ENCODE measurements at regions not wholly inside any gene's neighbourhood (a gene's known extent, or its start where the extent isn't known, plus 50 kb on each side); places are given as distances from the start of the nearest gene placed in this dataset.

DNA sequence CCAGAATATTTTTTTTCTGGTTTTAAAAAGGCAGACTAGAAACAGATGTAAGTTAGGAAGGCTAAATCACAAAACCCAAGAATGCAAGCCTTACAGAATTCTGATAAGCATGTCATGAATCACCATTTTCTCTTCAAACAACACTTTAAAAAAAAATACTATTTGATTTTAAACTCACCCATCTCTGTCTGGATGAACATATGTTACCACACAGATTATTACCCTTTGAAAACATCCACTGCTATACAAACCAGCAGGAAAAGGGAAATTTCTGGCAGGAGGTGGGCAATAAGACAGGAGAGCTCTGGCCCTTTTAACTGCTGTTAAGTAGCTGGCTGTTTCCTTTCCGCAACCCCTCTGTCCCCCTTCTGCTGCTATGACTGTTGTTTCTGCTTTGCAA lies 317.7 kb upstream of the NOCT start:
- peak; percentile 84 for DNase-seq

More for the DNA sequence above, 317.7 kb upstream of the NOCT start:
- TF ChIP-seq NFE2L2 (IDR thresholded peaks at IDR 0.05; ENCODE audit: low read depth, low read length) (no peak), MAZ (IDR thresholded peaks at IDR 0.05; ENCODE audit: borderline replicate concordance, low read depth, low read length) (no peak), CEBPB (IDR thresholded peaks at IDR 0.05; ENCODE audit: low read depth, low read length) (no peak), MAFK (IDR thresholded peaks at IDR 0.05; ENCODE audit: low read depth, low read length) (no peak; the same call in 1 of the 2 replicates), FOS (IDR thresholded peaks at IDR 0.05; ENCODE audit: low read depth, low read length) (0 out of 2 replicates have a peak, but pooled peaks have one; percentile 31)
- ATAC-seq (ENCODE audit: low read depth): peak; percentile 62
- Histone ChIP-seq H3K14ac (replicated peaks; ENCODE audit: low read depth, low read length) (peak overlapping the region; percentile 81), H3K56ac (ENCODE audit: extremely low read depth, insufficient read depth, low read length) (peak overlapping the region; percentile 60), H3K9me3 (ENCODE audit: control insufficient read depth, insufficient read depth, low read length) (no peaks in the 10 kb centered on the region), H3K18ac (ENCODE audit: low read depth, low read length) (peak overlapping the region; percentile 97), H3K9ac (ENCODE audit: low read depth, low read length) (peak overlapping the region; percentile 62; the same call in 1 of the 2 replicates), H3K4me2 (ENCODE audit: low read depth, low read length) (peak overlapping the region; percentile 68), H3K79me1 (ENCODE audit: low read depth in 1 of 2, low read length in 2 of 2) (no peaks in the 10 kb centered on the region), H3K9me1 (ENCODE audit: insufficient read depth, low read length) (0 out of 2 replicates have a peak, but pooled peaks cover 5% of the 10 kb centered on the region), H4K91ac (ENCODE audit: insufficient read depth, low read depth, low read length) (peak overlapping the region; percentile 95), H2AK5ac (ENCODE audit: low read depth, low read length) (peak overlapping the region; percentile 89; the same call in 1 of the 2 replicates), H2BK15ac (ENCODE audit: low read depth, low read length) (peak overlapping the region; percentile 94; the same call in 2 of the 3 replicates), H3K4ac (ENCODE audit: low read depth, low read length) (peak overlapping the region; percentile 93), H2BK5ac (ENCODE audit: low read depth, low read length, poor library complexity, severe bottlenecking) (peak overlapping the region; percentile 95), H4K20me1 (ENCODE audit: insufficient read depth, low read length) (no peaks in the 10 kb centered on the region), H3K36me3 (ENCODE audit: control insufficient read depth, insufficient read depth, low read length) (no peaks in the 10 kb centered on the region), H3K27me3 (ENCODE audit: control insufficient read depth, insufficient read depth, low read length) (no peaks in the 10 kb centered on the region), H3K23ac (ENCODE audit: low read depth, low read length) (peak overlapping the region; percentile 50; the same call in 1 of the 2 replicates), H2BK20ac (ENCODE audit: low read depth, low read length) (peak overlapping the region; percentile 96), H3K4me3 (ENCODE audit: insufficient read depth, low read depth, low read length) (no peak overlapping the region), H3K27ac (ENCODE audit: insufficient read depth, low read length) (peak overlapping the region; percentile 100), H2AFZ (replicated peaks; ENCODE audit: low read length, poor library complexity) (no peak overlapping the region), H2BK120ac (ENCODE audit: low read depth, low read length) (peak overlapping the region; percentile 94), H4K5ac (ENCODE audit: low read depth, low read length) (peak overlapping the region; percentile 98), H3K4me1 (ENCODE audit: control insufficient read depth, insufficient read depth, low read length) (peaks cover 24% of the 10 kb centered on the region), H4K8ac (ENCODE audit: low read depth in 2 of 2, low read length in 2 of 2) (peak overlapping the region; percentile 68 to 92), H2AK9ac (replicated peaks; ENCODE audit: low read depth, low read length, poor library complexity) (no peak overlapping the region)
- dilution Hi-C loops (cut with HindIII; ENCODE audit: low sequenced_read_pairs, unreplicated experiment): no loop called here
- ChIA-PET POLR2A (ENCODE audit: unreplicated experiment) (no interaction called here), CTCF (interaction anchor here (0.6 kb wide), 1 partner anchor 454 kb away, joined by 3 read pairs; no protein-coding TSS in a partner anchor)
- intact Hi-C loops (cut with micrococcal nuclease): loop anchor here (5.0 kb wide), 1 partner anchor 44 kb away; no protein-coding TSS in a partner anchor
- no TSS peak for BruUV-seq (replicated peaks)
- WGBS, 2 experiments (ENCODE audit: extremely low coverage in 2 of 2, insufficient read length in 1 of 2): no CpG with 5 or more reads among the region's 1 CpG
- in situ Hi-C loops (cut with MboI; ENCODE audit: low sequenced_read_pairs): loop anchor here (25.0 kb wide), 3 partner anchors 886 to 1561 kb away; partner anchors contain the start of gene PCDH18
